K562 (cell line): ENCODE measurements at regions not wholly inside any gene's neighbourhood (a gene's known extent, or its start where the extent isn't known, plus 50 kb on each side); places are given as distances from the start of the nearest gene placed in this dataset.

Source experiments
- ATAC-seq: fragments of 200-7000 bp; cut with Tn5 transposase; 3 replicates; pipeline ENCODE4 v1.9.1; 2020; ENCODE audit warnings: moderate library complexity
- BruUV-seq: library from RNA; stranded (reverse); fragments of 400-500 nt; replicated peaks from 2 replicates; lab custom pipeline; 2021; lab: Mats Ljungman, UMichigan
- CTCF ChIA-PET: fragments of 300-600 bp; formaldehyde crosslinking; extraction: SDS; loops from one replicate; lab custom pipeline; 2021; ENCODE audit warnings: low intra/inter-chr PET ratio; lab: Yijun Ruan, JAX
- POLR2A ChIA-PET: fragments of 300-600, 350-650 bp; sonication (Branson Sonifier 250); formaldehyde crosslinking; extraction: SDS; loops from one replicate; lab custom pipeline; 2021; ENCODE audit warnings: antibody characterized with exemption, inconsistent platforms; lab: Yijun Ruan, JAX
- DNase-seq, 4 experiments: peaks; one replicate each; pipeline versions ENCODE4 v3.0.0 to v3.0.0-alpha.2; 2011 to 2018; ENCODE audit warnings: low spot score in 3 of 4, mixed read lengths in 3 of 4; ENCODE audit errors: extremely low read depth in 1 of 4
- FAIRE-seq: peaks from 2 replicates; lab custom pipeline; 2011; peaks lifted over from hg19 to GRCh38; lab: Jason Lieb, UNC
- H2AFZ ChIP-seq: 2 replicates; pipeline ENCODE4 v1.6.0; 2011; ENCODE audit warnings: low read depth, low read length, control low read depth, inconsistent platforms
- H3K27ac ChIP-seq: fragments of 200-600 bp; 3 replicates; pipeline ENCODE4 v1.8.0; 2011; ENCODE audit warnings: low read depth, mild to moderate bottlenecking, control low read depth, inconsistent platforms, low read length, moderate library complexity, mixed read lengths; ENCODE audit errors: extremely low read depth
- H3K27me3 ChIP-seq, 2 experiments: fragments of 300-600 bp in 1 of 2; 2 replicates in 1 of 2; 3 replicates in 1 of 2; pipeline versions ENCODE4 v1.6.0 to v1.8.0; 2011; ENCODE audit warnings: inconsistent platforms in 2 of 2, low read length in 2 of 2, mild to moderate bottlenecking in 1 of 2, mixed read lengths in 1 of 2, moderate library complexity in 1 of 2; ENCODE audit not compliant: control insufficient read depth in 2 of 2, insufficient read depth in 2 of 2
- H3K36me3 ChIP-seq: fragments of 300-600 bp; 3 replicates; pipeline ENCODE4 v1.8.0; 2011; ENCODE audit warnings: mild to moderate bottlenecking, low read length, inconsistent platforms; ENCODE audit not compliant: control insufficient read depth, insufficient read depth
- H3K4me1 ChIP-seq, 2 experiments: fragments of 200-600 bp in 1 of 2; replicated peaks in 1 of 2; 2 replicates in 1 of 2; 3 replicates in 1 of 2; pipeline versions ENCODE4 v1.5.1 to v1.8.0; 2011; ENCODE audit warnings: inconsistent platforms in 2 of 2, low read length in 2 of 2, mild to moderate bottlenecking in 1 of 2, mixed read lengths in 1 of 2, moderate library complexity in 1 of 2; ENCODE audit not compliant: control insufficient read depth in 2 of 2, insufficient read depth in 2 of 2
- H3K4me2 ChIP-seq: 2 replicates; pipeline ENCODE4 v1.6.1; 2011; ENCODE audit warnings: low read length, control low read depth, inconsistent platforms, mixed read lengths; ENCODE audit not compliant: insufficient read depth
- H3K4me3 ChIP-seq: fragments of 200-600 bp; sonication (generic), shearing (Covaris generic); 2 replicates; pipeline ENCODE4 v1.5.1; 2016; ENCODE audit warnings: control low read depth, inconsistent platforms
- H3K79me2 ChIP-seq: fragments of 200-600 bp; 3 replicates; pipeline ENCODE4 v1.8.0; 2011; ENCODE audit warnings: low read length, inconsistent platforms; ENCODE audit not compliant: control insufficient read depth, insufficient read depth
- H3K9ac ChIP-seq, 2 experiments: 2 replicates each; pipeline versions ENCODE4 v1.6.0 to v1.6.1; 2011; ENCODE audit warnings: low read depth in 2 of 2, low read length in 2 of 2, control low read depth in 1 of 2, inconsistent platforms in 1 of 2, mild to moderate bottlenecking in 1 of 2, mixed read lengths in 1 of 2; ENCODE audit not compliant: insufficient read depth in 1 of 2
- H3K9me1 ChIP-seq: one replicate; pipeline ENCODE4 v1.6.0; 2011; ENCODE audit warnings: inconsistent platforms, mild to moderate bottlenecking, low read length, moderate library complexity; ENCODE audit not compliant: control insufficient read depth, insufficient read depth
- H3K9me3 ChIP-seq: replicated peaks from 2 replicates; pipeline ENCODE4 v1.5.1; 2011; ENCODE audit warnings: low read depth, low read length, inconsistent platforms; ENCODE audit not compliant: control insufficient read depth, insufficient read depth
- H4K20me1 ChIP-seq: replicated peaks from 2 replicates; pipeline ENCODE4 v1.6.1; 2011; ENCODE audit warnings: low read length, inconsistent platforms, mixed read lengths; ENCODE audit not compliant: control insufficient read depth, insufficient read depth
- CREB3 ChIP-seq: fragments of 450-650 bp; conservative IDR thresholded peaks from 2 replicates; pipeline ENCODE4 v1.6.1; 2016; ENCODE audit warnings: missing genetic modification characterization, low read depth, mild to moderate bottlenecking, missing compliant biosample characterization, moderate library complexity
- CXXC5 ChIP-seq: fragments of 250-450 bp; sonication (Bioruptor Pico); IDR thresholded peaks from 2 replicates; pipeline ENCODE4 v1.8.0; 2022; ENCODE audit warnings: inconsistent platforms, mild to moderate bottlenecking, moderate library complexity
- MAFK ChIP-seq: IDR thresholded peaks from 2 replicates; pipeline ENCODE4 v1.6.1; 2011; ENCODE audit warnings: low read length, improper control_type of control experiment
- RFX5 ChIP-seq: IDR thresholded peaks from 2 replicates; pipeline ENCODE4 v1.6.1; 2011; ENCODE audit warnings: low read depth, mild to moderate bottlenecking, improper control_type of control experiment, low read length
- SFPQ ChIP-seq: fragments of 200-400 bp; formaldehyde crosslinking; IDR thresholded peaks from 2 replicates; pipeline ENCODE4 v1.6.1; 2017; ENCODE audit warnings: mild to moderate bottlenecking, low read depth, low read length, moderate library complexity
- SMARCA4 ChIP-seq: fragments of 450-650 bp; IDR thresholded peaks from 2 replicates; pipeline ENCODE4 v1.6.1; 2016
- STAT6 ChIP-seq: sonication (generic); formaldehyde crosslinking; IDR thresholded peaks from 2 replicates; pipeline ENCODE4 v1.8.1; 2023; ENCODE audit warnings: mild to moderate bottlenecking, missing genetic modification reagents
- USF1 ChIP-seq: sonication (generic); formaldehyde crosslinking; IDR thresholded peaks from 2 replicates; pipeline ENCODE4 v1.9.0; 2022; ENCODE audit warnings: mild to moderate bottlenecking, missing genetic modification reagents
- WGBS: fragments of 100-300 bp; shearing (Covaris generic); methylation state at CpG from one replicate; pipeline ENCODE4 v1.1.6; 2016; ENCODE audit warnings: low coverage, mixed read lengths; ENCODE audit not compliant: insufficient coverage; ENCODE audit errors: missing lambda C conversion rate; 5-methylcytosine and 5-hydroxymethylcytosine counted together
- in situ Hi-C: fragments of 300-500 bp; cut with MboI; formaldehyde crosslinking; loops from 4 replicates; pipeline ENCODE4 v1.15.0; 2018; ENCODE audit warnings: inconsistent platforms, mixed read lengths
- intact Hi-C: fragments of 100-400 bp; cut with micrococcal nuclease; formaldehyde crosslinking; loops from 2 replicates; pipeline ENCODE4 v1.14.2; 2022

- in situ Hi-C loops, result no loop called here
- no peaks in the 10 kb centered on the region for H3K9me3 ChIP-seq
- intact Hi-C loops, result no loop called here
- 0% methylated on average over 3 of the region's 3 CpGs for WGBS
- H3K9me1 ChIP-seq, result no peaks in the 10 kb centered on the region
- no peak overlapping the region for H3K9ac ChIP-seq
- no peaks in the 10 kb centered on the region for H3K4me1 ChIP-seq
- H4K20me1 ChIP-seq, result no peaks in the 10 kb centered on the region
- H2AFZ ChIP-seq, result no peak overlapping the region
- ATAC-seq, result no peak
- no peak for DNase-seq
- BruUV-seq, result no TSS peak
- FAIRE-seq, result no peak
- TF ChIP-seq CREB3 (tag) (no peak), SMARCA4 (no peak), USF1 (no peak), SFPQ (no peak), MAFK (peak; percentile 32; the same call in 1 of the 2 replicates), STAT6 (CRISPR knock-in tag) (no peak), RFX5 (no peak), CXXC5 (CRISPR knock-in tag) (no peak)
- TF ChIP-seq, all 486 proteins: peak for 1
- Histone ChIP-seq H3K27me3 (no peaks in the 10 kb centered on the region), H3K4me2 (no peak overlapping the region), H3K27ac (no peak overlapping the region), H3K4me3 (no peak overlapping the region), H3K79me2 (no peaks in the 10 kb centered on the region), H3K36me3 (no peaks in the 10 kb centered on the region)
- ChIA-PET CTCF (no interaction called here), POLR2A (no interaction called here)
These were observed 76.2 kb downstream of the CYRIA start for GRCh38 chr2:16589465-16589864.
